GM19035 (cell line): ENCODE measurements at regions not wholly inside any gene's neighbourhood (a gene's known extent, or its start where the extent isn't known, plus 50 kb on each side); places are given as distances from the start of the nearest gene placed in this dataset.
A peak's percentile ranks its signal among the peaks of the same experiment; 100 is the strongest.

Experiments used
- ATAC-seq: cut with Tn5 transposase; IDR thresholded peaks from one replicate; pipeline ENCODE4 v1.9.1; 2021; ENCODE audit not compliant: unreplicated experiment

- no peak for ATAC-seq
Measured at GRCh38 chr5:10876006-10876744, 115.1 kb upstream of the DAP start.

- ATAC-seq = no peak
Measured at GRCh38 chr5:10875201-10875768, 114.3 kb upstream of the DAP start.

- no peak for ATAC-seq
Measured at GRCh38 chr5:10874541-10874940, 113.5 kb upstream of the DAP start.

GRCh38 chr5:10870791-10871190 is 109.8 kb upstream of the DAP start:
- no peak for ATAC-seq

GRCh38 chr5:10868956-10869355 is 107.9 kb upstream of the DAP start:
- ATAC-seq = no peak

- no peak for ATAC-seq
Measured at GRCh38 chr5:10867389-10868303, 106.6 kb upstream of the DAP start.

- ATAC-seq = no peak
Measured at GRCh38 chr5:10866913-10867312, 105.9 kb upstream of the DAP start.

GRCh38 chr5:10863763-10864383 is 102.8 kb upstream of the DAP start:
- ATAC-seq = peak; percentile 97

- ATAC-seq = no peak
Measured at GRCh38 chr5:10862085-10862484, 101.1 kb upstream of the DAP start.

- no peak for ATAC-seq
Measured at GRCh38 chr5:10861423-10861790, 100.4 kb upstream of the DAP start.

GRCh38 chr5:10860645-10861422 is 99.8 kb upstream of the DAP start:
- ATAC-seq = no peak

- no peak for ATAC-seq
Measured at GRCh38 chr5:10860196-10860543, 99.1 kb upstream of the DAP start.

- ATAC-seq = no peak
Measured at GRCh38 chr5:10859393-10860195, 98.6 kb upstream of the DAP start.

- no peak for ATAC-seq
Measured at GRCh38 chr5:10858945-10859344, 97.9 kb upstream of the DAP start.

- ATAC-seq = no peak
Measured at GRCh38 chr5:10858307-10858706, 97.3 kb upstream of the DAP start.

GRCh38 chr5:10857338-10857733 is 96.3 kb upstream of the DAP start:
- ATAC-seq = no peak

GRCh38 chr5:10856683-10857337 is 95.8 kb upstream of the DAP start:
- no peak for ATAC-seq

GRCh38 chr5:10856071-10856470 is 95.0 kb upstream of the DAP start:
- ATAC-seq = no peak

GRCh38 chr5:10854506-10855277 is 93.7 kb upstream of the DAP start:
- ATAC-seq = no peak
